PC-9 (cell line): ENCODE measurements at regions not wholly inside any gene's neighbourhood (a gene's known extent, or its start where the extent isn't known, plus 50 kb on each side); places are given as distances from the start of the nearest gene placed in this dataset.

Experiments used
- BruUV-seq: library from RNA; stranded (reverse); fragments of 400-500 nt; replicated peaks from 2 replicates; lab custom pipeline; 2021; lab: Mats Ljungman, UMichigan
- CTCF ChIA-PET: fragments of 300-600 bp; sonication (Branson Sonifier 250); formaldehyde crosslinking; loops from one replicate; lab custom pipeline; 2022; ENCODE audit warnings: antibody characterized with exemption; lab: Charles Lee
- POLR2A ChIA-PET: fragments of 300-600 bp; sonication (Branson Sonifier 250); formaldehyde crosslinking; loops from one replicate; lab custom pipeline; 2022; ENCODE audit warnings: antibody characterized with exemption; ENCODE audit not compliant: unreplicated experiment; lab: Charles Lee
- DNase-seq, 2 experiments: peaks; one replicate each; pipeline versions ENCODE4 v3.0.0 to v3.0.0-alpha.2; 2015 to 2022; ENCODE audit warnings: mixed read lengths in 1 of 2
- H2AFZ ChIP-seq: fragments of 200-600 bp; sonication (generic); 2 replicates; pipeline ENCODE4 v1.8.1; 2017; ENCODE audit warnings: antibody characterized with exemption
- H3F3A ChIP-seq: fragments of 200-600 bp; sonication (generic); 2 replicates; pipeline ENCODE4 v1.8.1; 2017; ENCODE audit warnings: antibody characterized with exemption, mild to moderate bottlenecking, low read depth; ENCODE audit not compliant: insufficient read depth
- H3K27ac ChIP-seq: fragments of 200-600 bp; sonication (generic); 2 replicates; pipeline ENCODE4 v1.6.1; 2016; ENCODE audit warnings: mixed run types
- H3K27me3 ChIP-seq: fragments of 200-600 bp; sonication (generic); 2 replicates; pipeline ENCODE4 v1.6.1; 2016; ENCODE audit warnings: low read depth, mixed run types; ENCODE audit not compliant: insufficient read depth
- H3K36me3 ChIP-seq: fragments of 200-600 bp; sonication (generic); 2 replicates; pipeline ENCODE4 v1.6.1; 2016; ENCODE audit warnings: low read depth, mixed run types
- H3K4me1 ChIP-seq: fragments of 200-600 bp; sonication (generic); replicated peaks from 2 replicates; pipeline ENCODE4 v1.6.1; 2016; ENCODE audit warnings: mixed run types; ENCODE audit not compliant: insufficient read depth
- H3K4me2 ChIP-seq: fragments of 200-600 bp; sonication (generic); 2 replicates; pipeline ENCODE4 v1.6.1; 2017; ENCODE audit warnings: mixed run types
- H3K4me3 ChIP-seq: fragments of 200-600 bp; sonication (generic); 2 replicates; pipeline ENCODE4 v1.6.1; 2016; ENCODE audit warnings: mixed run types
- H3K79me2 ChIP-seq: fragments of 200-600 bp; sonication (generic); 2 replicates; pipeline ENCODE4 v1.6.1; 2017; ENCODE audit warnings: low read depth, mixed run types
- H3K9me2 ChIP-seq: fragments of 200-600 bp; sonication (generic); 2 replicates; pipeline ENCODE4 v1.8.1; 2017; ENCODE audit warnings: mild to moderate bottlenecking; ENCODE audit not compliant: insufficient read depth
- H3K9me3 ChIP-seq: fragments of 200-600 bp; sonication (generic); 2 replicates; pipeline ENCODE4 v1.8.1; 2016; ENCODE audit warnings: low read depth; ENCODE audit not compliant: insufficient read depth
- H4K20me1 ChIP-seq: fragments of 200-600 bp; sonication (generic); 2 replicates; pipeline ENCODE4 v1.8.1; 2017; ENCODE audit not compliant: insufficient read depth
- EZH2 ChIP-seq: fragments of 200-600 bp; sonication (generic); IDR thresholded peaks from 2 replicates; pipeline ENCODE4 v1.8.0; 2017; ENCODE audit warnings: antibody characterized with exemption, low read depth
- intact Hi-C: fragments of 100-400 bp; cut with micrococcal nuclease; formaldehyde crosslinking; loops from one replicate; pipeline ENCODE4 v1.10.0; 2022; ENCODE audit not compliant: unreplicated experiment
- TF ChIP-seq, protein P1 (sequence below): fragments of 200-600 bp; sonication (generic); conservative IDR thresholded peaks from 2 replicates; pipeline ENCODE4 v1.6.1; 2017; ENCODE audit warnings: mixed run types, antibody characterized with exemption, mild to moderate bottlenecking, moderate library complexity

DNA sequence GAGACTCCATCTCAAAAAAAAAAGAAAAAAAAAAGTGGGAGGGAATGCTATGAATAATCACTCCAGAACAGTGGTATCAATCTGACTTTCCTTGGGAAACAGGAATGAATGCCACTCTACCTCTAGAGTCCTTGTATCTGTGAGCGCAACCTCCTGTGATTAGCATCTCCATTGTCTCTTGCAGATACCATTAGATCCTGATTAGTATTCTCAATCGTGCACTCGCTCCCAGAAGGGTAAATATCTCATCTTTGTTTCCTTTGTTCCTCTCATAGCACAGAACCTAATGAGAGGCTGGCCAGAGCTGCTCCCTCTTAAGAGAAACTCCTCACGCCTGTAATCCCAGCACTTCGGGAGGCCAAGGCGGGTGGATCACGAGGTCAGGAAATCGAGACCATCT, 184.4 kb upstream of the KCNK2 start:
- Histone ChIP-seq H2AFZ (no peak overlapping the region), H3K36me3 (no peaks in the 10 kb centered on the region), H3K9me2 (peaks cover 5% of the 10 kb centered on the region; the same call in 1 of the 2 replicates), H4K20me1 (no peaks in the 10 kb centered on the region), H3K27me3 (no peaks in the 10 kb centered on the region), H3K9me3 (no peaks in the 10 kb centered on the region; the same call in 1 of the 2 replicates), H3K4me1 (peaks cover 20% of the 10 kb centered on the region), H3K79me2 (no peaks in the 10 kb centered on the region), H3F3A (0 out of 2 replicates have a peak, but pooled peaks cover 9% of the 10 kb centered on the region), H3K27ac (no peak overlapping the region), H3K4me2 (no peak overlapping the region), H3K4me3 (no peak overlapping the region)
- ChIA-PET POLR2A (no interaction called here), CTCF (no interaction called here)
- no TSS peak for BruUV-seq
- DNase-seq = no peak
- TF ChIP-seq EZH2 = no peak
- TF ChIP-seq, protein P1, sequence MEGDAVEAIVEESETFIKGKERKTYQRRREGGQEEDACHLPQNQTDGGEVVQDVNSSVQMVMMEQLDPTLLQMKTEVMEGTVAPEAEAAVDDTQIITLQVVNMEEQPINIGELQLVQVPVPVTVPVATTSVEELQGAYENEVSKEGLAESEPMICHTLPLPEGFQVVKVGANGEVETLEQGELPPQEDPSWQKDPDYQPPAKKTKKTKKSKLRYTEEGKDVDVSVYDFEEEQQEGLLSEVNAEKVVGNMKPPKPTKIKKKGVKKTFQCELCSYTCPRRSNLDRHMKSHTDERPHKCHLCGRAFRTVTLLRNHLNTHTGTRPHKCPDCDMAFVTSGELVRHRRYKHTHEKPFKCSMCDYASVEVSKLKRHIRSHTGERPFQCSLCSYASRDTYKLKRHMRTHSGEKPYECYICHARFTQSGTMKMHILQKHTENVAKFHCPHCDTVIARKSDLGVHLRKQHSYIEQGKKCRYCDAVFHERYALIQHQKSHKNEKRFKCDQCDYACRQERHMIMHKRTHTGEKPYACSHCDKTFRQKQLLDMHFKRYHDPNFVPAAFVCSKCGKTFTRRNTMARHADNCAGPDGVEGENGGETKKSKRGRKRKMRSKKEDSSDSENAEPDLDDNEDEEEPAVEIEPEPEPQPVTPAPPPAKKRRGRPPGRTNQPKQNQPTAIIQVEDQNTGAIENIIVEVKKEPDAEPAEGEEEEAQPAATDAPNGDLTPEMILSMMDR = no peak
- intact Hi-C loops = no loop called here

DNA sequence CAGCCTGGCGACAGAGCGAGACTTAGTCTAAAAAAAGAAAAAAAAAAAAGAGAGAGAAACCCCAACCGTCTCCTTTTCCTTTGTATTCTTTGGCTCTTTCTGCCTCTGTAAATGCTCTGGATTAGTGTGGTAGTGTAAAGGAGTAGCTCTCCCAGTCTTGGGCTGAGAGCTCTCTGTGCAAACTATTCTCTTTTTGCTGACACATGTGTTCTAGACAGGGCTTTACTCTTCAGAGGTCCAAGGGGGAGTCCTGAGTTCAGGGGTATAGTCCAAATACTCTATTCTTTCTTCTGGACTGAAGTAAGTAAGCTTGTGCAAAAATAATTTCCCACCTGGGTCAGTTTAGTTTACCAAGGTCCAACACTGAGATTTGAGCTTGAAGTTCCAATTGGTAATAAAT, 183.8 kb upstream of the KCNK2 start:
- H3K36me3 ChIP-seq = no peaks in the 10 kb centered on the region
- no peak overlapping the region for H3K27ac ChIP-seq
- peaks cover 24% of the 10 kb centered on the region for H3K4me1 ChIP-seq
- H3K27me3 ChIP-seq = no peaks in the 10 kb centered on the region
- H3K79me2 ChIP-seq = no peaks in the 10 kb centered on the region
- no peaks in the 10 kb centered on the region for H4K20me1 ChIP-seq
- no peak overlapping the region for H2AFZ ChIP-seq
- no peak overlapping the region for H3K4me3 ChIP-seq
- H3K9me3 ChIP-seq = peaks cover 5% of the 10 kb centered on the region; the same call in 1 of the 2 replicates
- H3F3A ChIP-seq = 0 out of 2 replicates have a peak, but pooled peaks cover 9% of the 10 kb centered on the region
- no peak overlapping the region for H3K4me2 ChIP-seq
- ChIA-PET POLR2A (no interaction called here), CTCF (no interaction called here)
- no peak for DNase-seq
- BruUV-seq = no TSS peak
- H3K9me2 ChIP-seq = peaks cover 5% of the 10 kb centered on the region; the same call in 1 of the 2 replicates
- no peak for TF ChIP-seq EZH2
- TF ChIP-seq, protein P1 = no peak
- intact Hi-C loops = no loop called here

DNA sequence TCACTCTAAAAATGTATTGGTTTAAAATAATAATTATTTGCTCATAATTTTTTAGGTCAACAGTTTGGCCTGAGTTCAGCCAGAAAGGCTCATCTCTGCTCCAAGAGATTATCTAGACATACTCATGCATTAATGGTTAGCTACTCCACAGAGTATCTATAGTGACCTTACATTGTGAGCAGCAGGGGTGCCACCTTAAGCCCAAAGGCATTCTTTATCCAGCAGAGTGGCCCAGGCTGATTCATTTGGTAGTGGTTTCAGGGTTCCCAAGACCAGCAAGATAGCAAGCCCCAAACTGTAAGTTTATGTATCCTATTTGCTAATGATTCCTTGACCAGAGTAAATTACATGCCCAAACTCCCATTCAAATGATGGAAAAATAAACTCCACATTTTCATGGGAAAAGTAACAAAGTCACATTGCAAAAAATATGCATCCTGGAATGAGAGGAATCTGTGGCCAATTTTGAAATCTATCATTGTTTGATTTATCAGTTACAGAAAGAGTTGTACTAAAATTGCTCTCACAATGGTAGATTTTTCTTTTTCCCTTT, 182.6 kb upstream of the KCNK2 start:
- DNase-seq = no peak
- H3K4me1 ChIP-seq = peaks cover 24% of the 10 kb centered on the region
- no peak overlapping the region for H2AFZ ChIP-seq
- TF ChIP-seq EZH2 = no peak
- TF ChIP-seq, protein P1 = no peak
- H4K20me1 ChIP-seq = no peaks in the 10 kb centered on the region
- no peak overlapping the region for H3K4me2 ChIP-seq
- intact Hi-C loops = loop anchor here (5.0 kb wide), 1 partner anchor 212 kb away; no protein-coding TSS in a partner anchor
- H3F3A ChIP-seq = 0 out of 2 replicates have a peak, but pooled peaks cover 9% of the 10 kb centered on the region
- no TSS peak for BruUV-seq
- ChIA-PET POLR2A (no interaction called here), CTCF (no interaction called here)
- H3K9me2 ChIP-seq = no peaks in the 10 kb centered on the region
- no peaks in the 10 kb centered on the region for H3K79me2 ChIP-seq
- H3K9me3 ChIP-seq = peaks cover 10% of the 10 kb centered on the region; the same call in 1 of the 2 replicates
- no peak overlapping the region for H3K4me3 ChIP-seq
- H3K27me3 ChIP-seq = no peaks in the 10 kb centered on the region
- no peaks in the 10 kb centered on the region for H3K36me3 ChIP-seq
- no peak overlapping the region for H3K27ac ChIP-seq
